ENCODE measurements at regions not wholly inside any gene's neighbourhood (a gene's known extent, or its start where the extent isn't known, plus 50 kb on each side); places are given as distances from the start of the nearest gene placed in this dataset.

GRCh38 chr9:107183176-107183575 is 99.9 kb upstream of the RAD23B start:
- H3K79me1 ChIP-seq (ENCODE audit: low read depth, low read length), result no peaks in the 10 kb centered on the region
- CTCF ChIA-PET (ENCODE audit: partially characterized antibody), result interaction anchor here (0.6 to 2.6 kb wide), 4 partner anchors 11 to 1128 kb away, joined by 3 to 10 read pairs (median 4); no protein-coding TSS in a partner anchor
- TF ChIP-seq POLR2A (IDR thresholded peaks at IDR 0.05; ENCODE audit: control extremely low read depth in 1 of 2, low read depth in 2 of 2, low read length in 2 of 2), result no peak
- TF ChIP-seq KDM5A (IDR thresholded peaks at IDR 0.05; ENCODE audit: low read length), result no peak
- no peak for TF ChIP-seq RFX5 (IDR thresholded peaks at IDR 0.05; ENCODE audit: borderline replicate concordance, low read depth, low read length)
- no peak for TF ChIP-seq BRCA1 (IDR thresholded peaks at IDR 0.05; ENCODE audit: low read depth, low read length)
- TF ChIP-seq USF2 (IDR thresholded peaks at IDR 0.05; ENCODE audit: low read length), result no peak
- no peak for TF ChIP-seq CTBP2 (IDR thresholded peaks at IDR 0.05; ENCODE audit: borderline replicate concordance, insufficient read depth, insufficient read length, low read length)

More at GRCh38 chr9:107183176-107183575, 99.9 kb upstream of the RAD23B start:
- FAIRE-seq, result no peak
- Histone ChIP-seq H4K91ac (replicated peaks; ENCODE audit: insufficient read length, low read length) (no peak overlapping the region), H3K4me2 (ENCODE audit: insufficient read depth in 1 of 2, low read depth in 2 of 2, low read length in 2 of 2) (no peak overlapping the region), H3K9ac (replicated peaks in 1 of 4; ENCODE audit: extremely low read depth in 1 of 4, low read depth in 3 of 4, low read length in 3 of 4) (no peak overlapping the region), H3K4ac (replicated peaks; ENCODE audit: insufficient read length, low read depth, low read length) (no peak overlapping the region), H3K27me3 (replicated peaks in 1 of 4; ENCODE audit: control insufficient read depth in 3 of 4, extremely low read depth in 1 of 4, insufficient read depth in 3 of 4, low read length in 3 of 4) (no peaks in the 10 kb centered on the region), H4K20me1 (replicated peaks in 1 of 2; ENCODE audit: control insufficient read depth in 1 of 2, insufficient read depth in 2 of 2, low read length in 2 of 2) (no peaks in the 10 kb centered on the region), H3K9me3 (ENCODE audit: insufficient read depth in 2 of 2, low read depth in 1 of 2, low read length in 1 of 2) (no peaks in the 10 kb centered on the region), H2BK12ac (ENCODE audit: low read depth, low read length) (no peak overlapping the region), H2AFZ (ENCODE audit: low read length) (no peak overlapping the region), H3K18ac (ENCODE audit: extremely low read depth, low read length) (no peak overlapping the region), H4K5ac (ENCODE audit: insufficient read length, low read depth, low read length) (no peak overlapping the region), H2AK5ac (ENCODE audit: low read depth, low read length) (no peak overlapping the region), H3K4me3 (ENCODE audit: extremely low read depth in 1 of 4, insufficient read depth in 2 of 4, low read depth in 3 of 4, low read length in 4 of 4) (no peak overlapping the region), H2BK120ac (replicated peaks; ENCODE audit: low read depth, low read length) (no peak overlapping the region), H3K14ac (ENCODE audit: insufficient read length) (no peak overlapping the region), H3K36me3 (ENCODE audit: control insufficient read depth in 2 of 4, insufficient read depth in 4 of 4, low read length in 3 of 4) (no peaks in the 10 kb centered on the region), H3K56ac (replicated peaks; ENCODE audit: insufficient read length, low read depth, low read length) (no peak overlapping the region), H2BK5ac (ENCODE audit: low read depth, low read length) (no peak overlapping the region), H3K23me2 (ENCODE audit: low read depth, low read length) (no peaks in the 10 kb centered on the region; the same call in 1 of the 2 replicates), H3K79me2 (ENCODE audit: control insufficient read depth in 1 of 2, insufficient read depth in 2 of 2, low read length in 2 of 2) (no peaks in the 10 kb centered on the region), H2BK20ac (ENCODE audit: low read length) (no peak overlapping the region), H3K23ac (ENCODE audit: insufficient read length) (no peak overlapping the region), H4K8ac (ENCODE audit: extremely low read depth, insufficient read depth, low read length) (no peak overlapping the region), H3K4me1 (replicated peaks in 1 of 4; ENCODE audit: control insufficient read depth in 3 of 4, insufficient read depth in 4 of 4, low read length in 3 of 4) (no peaks in the 10 kb centered on the region), H3K27ac (ENCODE audit: low read depth, low read length) (no peak overlapping the region), H2BK15ac (ENCODE audit: low read length) (no peak overlapping the region)
- DNase-seq (ENCODE audit: low read depth in 1 of 2, low spot score in 2 of 2), result no peak
- POLR2A ChIA-PET (ENCODE audit: partially characterized antibody), result no interaction called here
